GM23338 (cell line): ENCODE measurements at regions not wholly inside any gene's neighbourhood (a gene's known extent, or its start where the extent isn't known, plus 50 kb on each side); places are given as distances from the start of the nearest gene placed in this dataset.

Experiments
- ATAC-seq: fragments of 200-7000 bp; cut with Tn5 transposase; 3 replicates; pipeline ENCODE4 v1.9.1; 2020
- DNase-seq: peaks from one replicate; pipeline ENCODE4 v3.0.0-alpha.2; 2015; ENCODE audit warnings: low spot score
- H2AFZ ChIP-seq: fragments of 200-600 bp; sonication (generic); 2 replicates; pipeline ENCODE4 v1.8.0; 2016; ENCODE audit warnings: antibody characterized with exemption, mild to moderate bottlenecking, moderate library complexity
- H3F3A ChIP-seq: fragments of 200-600 bp; sonication (generic); replicated peaks from 2 replicates; pipeline ENCODE4 v1.8.0; 2017; ENCODE audit warnings: antibody characterized with exemption, mixed run types, low read depth
- H3K27ac ChIP-seq: fragments of 200-600 bp; sonication (generic); 2 replicates; pipeline ENCODE4 v1.6.1; 2016; ENCODE audit warnings: low read depth
- H3K27me3 ChIP-seq: fragments of 200-600 bp; sonication (generic); 2 replicates; pipeline ENCODE4 v1.8.0; 2016; ENCODE audit warnings: mild to moderate bottlenecking, mixed run types, moderate library complexity; ENCODE audit not compliant: insufficient read depth
- H3K36me3 ChIP-seq: fragments of 200-600 bp; sonication (generic); 2 replicates; pipeline ENCODE4 v1.8.0; 2016; ENCODE audit warnings: mild to moderate bottlenecking; ENCODE audit not compliant: insufficient read depth
- H3K4me1 ChIP-seq: fragments of 200-600 bp; sonication (generic); 2 replicates; pipeline ENCODE4 v1.8.0; 2016; ENCODE audit warnings: mild to moderate bottlenecking, moderate library complexity; ENCODE audit not compliant: insufficient read depth
- H3K4me2 ChIP-seq: fragments of 200-600 bp; sonication (generic); 2 replicates; pipeline ENCODE4 v1.7.1; 2017; ENCODE audit warnings: mixed run types
- H3K4me3 ChIP-seq: fragments of 200-600 bp; sonication (generic); 2 replicates; pipeline ENCODE4 v1.6.1; 2016; ENCODE audit warnings: mixed run types
- H3K79me2 ChIP-seq: fragments of 200-600 bp; sonication (generic); replicated peaks from 2 replicates; pipeline ENCODE4 v1.8.0; 2017; ENCODE audit warnings: mild to moderate bottlenecking; ENCODE audit not compliant: insufficient read depth
- H3K9me2 ChIP-seq: fragments of 200-600 bp; sonication (generic); 2 replicates; pipeline ENCODE4 v1.8.0; 2017; ENCODE audit not compliant: insufficient read depth
- H4K20me1 ChIP-seq: fragments of 200-600 bp; sonication (generic); replicated peaks from 2 replicates; pipeline ENCODE4 v1.8.0; 2017; ENCODE audit warnings: mild to moderate bottlenecking; ENCODE audit not compliant: insufficient read depth
- H3K27ac Mint-ChIP-seq: 2 replicates; pipeline ENCODE4 v1.8.0; 2020; ENCODE audit warnings: inconsistent platforms, mild to moderate bottlenecking, moderate library complexity, mixed read lengths
- H3K27me3 Mint-ChIP-seq: 3 replicates; pipeline ENCODE4 v1.8.0; 2022; ENCODE audit warnings: low read depth, mild to moderate bottlenecking, moderate library complexity, mixed read lengths, inconsistent platforms; ENCODE audit not compliant: insufficient read depth, poor library complexity
- H3K36me3 Mint-ChIP-seq: 3 replicates; pipeline ENCODE4 v1.8.0; 2021; ENCODE audit warnings: low read depth, mild to moderate bottlenecking, inconsistent platforms, moderate library complexity, mixed read lengths
- H3K4me1 Mint-ChIP-seq: 3 replicates; pipeline ENCODE4 v1.8.0; 2020; ENCODE audit warnings: mild to moderate bottlenecking, inconsistent platforms, mixed read lengths
- H3K4me3 Mint-ChIP-seq: 3 replicates; pipeline ENCODE4 v1.8.0; 2021; ENCODE audit warnings: moderate library complexity, mild to moderate bottlenecking, inconsistent platforms, mixed read lengths
- H3K9me3 Mint-ChIP-seq: 3 replicates; pipeline ENCODE4 v1.8.0; 2020; ENCODE audit warnings: moderate library complexity, mild to moderate bottlenecking, inconsistent platforms, mixed read lengths
- CREB1 ChIP-seq: fragments of 250-450 bp; sonication (Bioruptor Pico); IDR thresholded peaks from 2 replicates; pipeline ENCODE4 v1.5.0; 2020; ENCODE audit warnings: low read depth, mild to moderate bottlenecking, moderate library complexity
- CTCF ChIP-seq, 2 experiments: fragments of 200-600 bp in 1 of 2; sonication (generic) in 1 of 2; conservative IDR thresholded peaks; 2 replicates each; pipeline versions ENCODE4 v1.5.1 to v1.6.1; 2016 to 2017; ENCODE audit warnings: antibody characterized with exemption in 2 of 2, low read depth in 2 of 2, mild to moderate bottlenecking in 2 of 2, moderate library complexity in 1 of 2
- ETS1 ChIP-seq: IDR thresholded peaks from 2 replicates; pipeline ENCODE4 v1.6.1; 2016; ENCODE audit warnings: antibody characterized with exemption
- EZH2 ChIP-seq: fragments of 200-600 bp; sonication (generic); IDR thresholded peaks from one replicate; pipeline ENCODE4 v1.8.0; 2017; ENCODE audit warnings: antibody characterized with exemption, mild to moderate bottlenecking, low read depth; ENCODE audit not compliant: unreplicated experiment
- NANOG ChIP-seq: IDR thresholded peaks from 2 replicates; pipeline ENCODE4 v1.6.1; 2016; ENCODE audit warnings: antibody characterized with exemption, borderline replicate concordance
- POLR2AphosphoS5 ChIP-seq: IDR thresholded peaks from 2 replicates; pipeline ENCODE4 v1.6.1; 2016; ENCODE audit warnings: antibody characterized with exemption, low read depth
- REST ChIP-seq: IDR thresholded peaks from one replicate; pipeline ENCODE4 v1.6.1; 2018; ENCODE audit warnings: antibody characterized with exemption; ENCODE audit not compliant: unreplicated experiment
- STAT1 ChIP-seq: IDR thresholded peaks from one replicate; pipeline ENCODE4 v1.6.1; 2016; ENCODE audit warnings: antibody characterized with exemption; ENCODE audit not compliant: unreplicated experiment
- ZNF114 ChIP-seq: fragments of 250-450 bp; sonication (Bioruptor Pico); IDR thresholded peaks from 2 replicates; pipeline ENCODE4 v1.5.0; 2020; ENCODE audit warnings: mild to moderate bottlenecking, moderate library complexity
- ZNF331 ChIP-seq: fragments of 250-450 bp; sonication (Bioruptor Pico); IDR thresholded peaks from 2 replicates; pipeline ENCODE4 v1.5.0; 2020; ENCODE audit warnings: low read depth, mild to moderate bottlenecking, moderate library complexity
- ZNF462 ChIP-seq: fragments of 250-450 bp; sonication (Bioruptor Pico); IDR thresholded peaks from 2 replicates; pipeline ENCODE4 v1.5.0; 2020; ENCODE audit warnings: mild to moderate bottlenecking, moderate library complexity

GRCh38 chr1:97999320-97999719 is 78.5 kb upstream of the DPYD start (continued):
- TF ChIP-seq REST (no peak), ETS1 (no peak)

GRCh38 chr1:97996880-97997279 is 76.0 kb upstream of the DPYD start:
- ATAC-seq = no peak
- no peak overlapping the region for H3K27ac Mint-ChIP-seq
- TF ChIP-seq NANOG = no peak
- TF ChIP-seq CREB1 (CRISPR knock-in tag) = no peak
- TF ChIP-seq STAT1 = no peak
- TF ChIP-seq ZNF462 (CRISPR knock-in tag) = no peak
- no peak for TF ChIP-seq EZH2
- no peak for TF ChIP-seq POLR2AphosphoS5
- TF ChIP-seq CTCF (conservative IDR thresholded peaks at IDR 0.05; ENCODE audit: low read depth in 2 of 2) = no peak
- TF ChIP-seq ZNF114 (CRISPR knock-in tag) = no peak
- no peak for TF ChIP-seq ZNF331

More at GRCh38 chr1:97996880-97997279, 76.0 kb upstream of the DPYD start:
- Histone ChIP-seq H3F3A (no peaks in the 10 kb centered on the region), H3K9me2 (no peaks in the 10 kb centered on the region), H2AFZ (no peak overlapping the region), H3K27me3 (no peaks in the 10 kb centered on the region), H3K4me2 (no peak overlapping the region), H3K4me3 (no peak overlapping the region), H3K27ac (no peak overlapping the region), H3K4me1 (no peaks in the 10 kb centered on the region), H3K36me3 (no peaks in the 10 kb centered on the region), H3K79me2 (no peaks in the 10 kb centered on the region), H4K20me1 (no peaks in the 10 kb centered on the region; the same call in 1 of the 2 replicates)
- no peak for DNase-seq
- H3K4me1 Mint-ChIP-seq = peaks cover 3% of the 10 kb centered on the region; the same call in 1 of the 3 replicates
- H3K4me3 Mint-ChIP-seq = no peak overlapping the region
- H3K9me3 Mint-ChIP-seq = no peaks in the 10 kb centered on the region
- no peaks in the 10 kb centered on the region for H3K36me3 Mint-ChIP-seq
- no peaks in the 10 kb centered on the region for H3K27me3 Mint-ChIP-seq
